Activated naive CD8-positive, alpha-beta T cell treated with anti-CD3 and anti-CD28 coated beads for 36 hours (primary cell): ENCODE measurements at regions not wholly inside any gene's neighbourhood (a gene's known extent, or its start where the extent isn't known, plus 50 kb on each side); places are given as distances from the start of the nearest gene placed in this dataset.
"Not testable (repeated sequence)": the region's sequence is repeated elsewhere in the genome, so short reads cannot be mapped to it uniquely, and the experiment has no call there.

Experiments used
- DNase-seq: peaks from one replicate; pipeline ENCODE4 v3.0.0; 2021
- H3K27ac Mint-ChIP-seq: one replicate; pipeline ENCODE4 v1.8.0; 2022; ENCODE audit warnings: mild to moderate bottlenecking, moderate library complexity, mixed read lengths
- H3K27me3 Mint-ChIP-seq: one replicate; pipeline ENCODE4 v1.8.0; 2022; ENCODE audit warnings: mild to moderate bottlenecking, mixed read lengths
- H3K36me3 Mint-ChIP-seq: one replicate; pipeline ENCODE4 v1.8.0; 2021; ENCODE audit warnings: mild to moderate bottlenecking, mixed read lengths
- H3K4me1 Mint-ChIP-seq: one replicate; pipeline ENCODE4 v1.8.0; 2021; ENCODE audit warnings: mixed read lengths
- H3K4me3 Mint-ChIP-seq: one replicate; pipeline ENCODE4 v1.8.0; 2022; ENCODE audit warnings: mild to moderate bottlenecking, moderate library complexity, mixed read lengths
- H3K9me3 Mint-ChIP-seq: one replicate; pipeline ENCODE4 v1.8.0; 2022; ENCODE audit warnings: mixed read lengths

- no peaks in the 10 kb centered on the region for H3K4me1 Mint-ChIP-seq
- no peak overlapping the region for H3K27ac Mint-ChIP-seq
- H3K36me3 Mint-ChIP-seq = no peaks in the 10 kb centered on the region
- H3K9me3 Mint-ChIP-seq = peaks cover 10% of the 10 kb centered on the region
- H3K4me3 Mint-ChIP-seq = no peak overlapping the region
- DNase-seq = no peak
- no peaks in the 10 kb centered on the region for H3K27me3 Mint-ChIP-seq
These were observed 221.2 kb downstream of the PPP4R3C start for GRCh38 chrX:27241981-27242380.

DNA sequence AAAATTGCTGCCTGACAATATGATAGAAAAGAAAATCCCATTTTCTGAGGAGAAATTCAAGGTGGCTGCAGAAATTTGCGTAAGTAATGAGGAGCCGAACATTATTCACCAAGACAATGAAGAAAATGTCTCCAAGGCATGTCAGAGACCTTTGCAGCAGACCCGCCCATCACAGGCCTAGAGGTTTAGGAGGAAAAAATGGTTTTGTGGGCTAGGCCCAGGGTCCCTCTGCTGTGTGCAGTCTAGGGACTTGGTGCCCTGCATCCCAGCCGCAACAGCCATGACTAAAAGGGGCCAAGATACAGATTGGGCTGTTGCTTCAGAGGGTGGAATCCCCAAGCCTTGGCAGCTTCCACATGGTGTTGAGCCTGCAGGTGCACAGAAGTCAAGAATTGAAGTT is 223.1 kb downstream of the PPP4R3C start:
- H3K9me3 Mint-ChIP-seq, H3K4me3 Mint-ChIP-seq, H3K27ac Mint-ChIP-seq, H3K36me3 Mint-ChIP-seq, DNase-seq, H3K27me3 Mint-ChIP-seq, H3K4me1 Mint-ChIP-seq: not testable (repeated sequence)

DNA sequence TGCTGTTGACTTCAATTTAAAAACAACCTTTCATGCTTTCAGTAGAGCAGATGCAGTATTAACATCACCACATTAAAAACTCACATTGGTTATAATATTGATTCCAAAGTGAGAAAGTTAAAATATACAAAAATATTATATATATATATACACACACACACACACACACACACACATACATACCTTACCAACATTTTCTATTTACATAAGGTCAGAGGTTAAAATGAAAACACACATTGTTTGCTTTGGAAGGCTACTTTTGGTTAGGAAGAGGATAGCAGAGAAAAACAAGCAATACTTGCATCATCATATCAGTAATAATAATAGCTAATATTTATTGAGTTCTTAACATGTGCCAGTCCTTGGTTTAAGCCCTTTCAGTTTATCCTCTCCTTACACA is 226.5 kb downstream of the PPP4R3C start:
- no peak overlapping the region for H3K27ac Mint-ChIP-seq
- H3K27me3 Mint-ChIP-seq = no peaks in the 10 kb centered on the region
- H3K4me3 Mint-ChIP-seq = no peak overlapping the region
- H3K4me1 Mint-ChIP-seq = no peaks in the 10 kb centered on the region
- peaks cover 10% of the 10 kb centered on the region for H3K9me3 Mint-ChIP-seq
- DNase-seq = no peak
- H3K36me3 Mint-ChIP-seq = no peaks in the 10 kb centered on the region

- Mint-ChIP-seq H3K4me3 (no peak overlapping the region), H3K27ac (no peak overlapping the region), H3K36me3 (no peaks in the 10 kb centered on the region), H3K4me1 (no peaks in the 10 kb centered on the region), H3K27me3 (no peaks in the 10 kb centered on the region), H3K9me3 (no peaks in the 10 kb centered on the region)
- no peak for DNase-seq
These were observed 233.4 kb downstream of the PPP4R3C start for GRCh38 chrX:27229721-27230120.

DNA sequence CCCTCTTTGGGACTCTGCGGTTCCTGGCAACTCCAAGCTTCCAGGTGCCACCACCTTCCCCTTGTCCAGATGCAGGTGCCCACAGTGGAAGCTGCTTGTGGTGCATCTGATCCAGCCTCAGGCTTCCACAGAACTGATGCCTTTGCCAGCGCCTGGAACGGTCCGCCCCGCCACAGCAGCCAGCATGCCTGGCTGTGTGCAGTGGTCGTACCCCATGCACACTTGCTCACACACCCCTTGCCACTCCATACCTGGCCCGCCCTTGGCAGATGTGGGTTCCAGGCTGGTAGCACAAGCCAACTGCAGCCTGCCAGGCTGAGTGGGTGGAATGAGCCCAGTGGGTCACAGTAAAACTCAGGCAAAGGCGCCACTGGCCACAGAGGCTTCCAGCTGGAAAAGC is 240.5 kb downstream of the PPP4R3C start:
- DNase-seq = no peak
- no peaks in the 10 kb centered on the region for H3K27me3 Mint-ChIP-seq
- peaks cover 3% of the 10 kb centered on the region for H3K9me3 Mint-ChIP-seq
- no peaks in the 10 kb centered on the region for H3K36me3 Mint-ChIP-seq
- no peak overlapping the region for H3K4me3 Mint-ChIP-seq
- no peaks in the 10 kb centered on the region for H3K4me1 Mint-ChIP-seq
- H3K27ac Mint-ChIP-seq = no peak overlapping the region

DNA sequence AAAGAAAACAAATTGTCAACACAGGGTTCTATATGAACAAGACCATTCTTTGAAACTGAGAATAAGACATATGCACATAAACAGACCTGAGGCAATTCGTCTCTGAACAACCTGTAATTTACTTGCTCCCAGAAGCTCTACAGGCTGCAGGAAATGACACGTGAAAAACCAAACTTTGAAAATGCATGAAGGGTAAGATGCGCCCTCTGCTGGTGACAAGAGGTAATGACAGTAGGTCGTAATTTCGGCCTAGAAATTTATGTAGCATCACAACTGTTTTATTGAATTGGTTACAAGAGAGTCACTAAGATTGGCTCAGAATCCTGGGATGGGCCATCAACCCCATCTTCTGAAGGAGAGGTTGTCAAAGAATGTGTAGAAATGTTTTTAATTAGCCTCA is 276.5 kb downstream of the PPP4R3C start:
- Mint-ChIP-seq H3K9me3 (no peaks in the 10 kb centered on the region), H3K36me3 (no peaks in the 10 kb centered on the region), H3K4me1 (no peaks in the 10 kb centered on the region), H3K4me3 (no peak overlapping the region), H3K27ac (no peak overlapping the region), H3K27me3 (no peaks in the 10 kb centered on the region)
- no peak for DNase-seq

DNA sequence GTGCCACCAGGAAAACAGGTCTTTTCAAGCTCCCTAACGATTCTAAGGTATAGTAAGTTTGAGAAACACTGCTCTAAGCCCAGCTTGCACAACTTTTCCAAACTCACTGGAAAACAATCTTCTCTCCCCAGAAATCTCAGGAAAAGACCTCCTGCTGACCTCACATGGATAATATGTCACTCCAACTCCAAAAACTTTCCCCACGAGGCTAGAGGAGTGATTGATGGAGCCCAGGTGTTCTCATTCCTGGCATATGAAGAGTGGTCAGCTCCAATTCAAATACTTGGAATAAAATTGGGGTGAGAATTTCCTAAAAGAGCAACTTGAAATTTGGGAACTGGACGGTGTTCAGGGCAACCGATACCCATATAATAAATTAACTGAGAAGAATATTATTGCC is 299.9 kb downstream of the PPP4R3C start:
- Mint-ChIP-seq H3K9me3 (peaks cover 2% of the 10 kb centered on the region), H3K27me3 (no peaks in the 10 kb centered on the region), H3K4me1 (no peaks in the 10 kb centered on the region), H3K27ac (no peak overlapping the region), H3K36me3 (no peaks in the 10 kb centered on the region), H3K4me3 (no peak overlapping the region)
- DNase-seq = no peak

GRCh38 chrX:27162496-27162895 is 300.6 kb downstream of the PPP4R3C start:
- Mint-ChIP-seq H3K36me3 (no peaks in the 10 kb centered on the region), H3K4me3 (no peak overlapping the region), H3K4me1 (no peaks in the 10 kb centered on the region), H3K27ac (no peak overlapping the region), H3K9me3 (peaks cover 2% of the 10 kb centered on the region), H3K27me3 (no peaks in the 10 kb centered on the region)
- DNase-seq = no peak

DNA sequence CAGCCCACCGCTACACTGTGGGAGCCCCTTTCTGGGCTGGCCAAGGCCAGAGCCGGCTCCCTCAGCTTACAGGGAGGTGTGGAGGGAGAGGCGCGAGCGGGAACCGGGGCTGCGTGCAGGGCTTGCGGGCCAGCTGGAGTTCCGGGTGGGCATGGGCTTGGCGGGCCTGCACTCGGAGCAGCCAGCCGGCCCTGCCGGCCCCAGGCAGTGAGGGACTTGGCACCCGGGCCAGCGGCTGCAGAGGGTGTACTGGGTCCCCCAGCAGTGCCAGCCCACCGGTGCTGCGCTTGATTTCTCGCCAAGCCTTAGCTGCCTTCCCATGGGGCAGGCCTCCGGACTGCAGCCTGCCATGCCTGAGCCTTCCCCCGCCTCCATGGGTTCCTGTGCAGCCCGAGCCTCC is 306.2 kb downstream of the PPP4R3C start:
- not testable (repeated sequence) for H3K4me3 Mint-ChIP-seq, H3K27me3 Mint-ChIP-seq, H3K4me1 Mint-ChIP-seq, H3K9me3 Mint-ChIP-seq, H3K27ac Mint-ChIP-seq, H3K36me3 Mint-ChIP-seq, DNase-seq

DNA sequence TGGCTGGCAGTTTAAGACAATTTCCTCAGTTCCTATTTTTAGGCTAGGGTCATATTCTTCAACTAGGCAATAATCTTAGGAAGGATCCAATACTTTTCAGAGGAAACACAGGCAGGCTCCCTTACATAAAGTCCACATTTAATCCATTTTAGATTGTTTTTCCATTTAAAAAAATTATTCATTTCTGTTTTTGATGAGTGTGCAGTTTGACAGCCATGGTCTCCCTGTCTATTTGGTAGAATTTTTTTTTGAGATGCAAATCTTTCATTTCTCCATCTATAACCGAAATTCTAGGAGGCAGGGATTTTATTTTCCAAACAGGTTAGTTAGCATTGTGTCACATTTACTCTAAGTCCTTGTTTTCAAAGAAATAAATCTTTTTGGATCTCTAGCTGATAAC is 326.8 kb downstream of the PPP4R3C start:
- no peak for DNase-seq
- Mint-ChIP-seq H3K4me3 (no peak overlapping the region), H3K27me3 (no peaks in the 10 kb centered on the region), H3K9me3 (no peaks in the 10 kb centered on the region), H3K27ac (no peak overlapping the region), H3K36me3 (no peaks in the 10 kb centered on the region), H3K4me1 (no peaks in the 10 kb centered on the region)

GRCh38 chrX:27132862-27133261 is 330.3 kb downstream of the PPP4R3C start:
- no peaks in the 10 kb centered on the region for H3K4me1 Mint-ChIP-seq
- no peak overlapping the region for H3K4me3 Mint-ChIP-seq
- no peaks in the 10 kb centered on the region for H3K27me3 Mint-ChIP-seq
- DNase-seq = no peak
- peaks cover 4% of the 10 kb centered on the region for H3K9me3 Mint-ChIP-seq
- no peak overlapping the region for H3K27ac Mint-ChIP-seq
- no peaks in the 10 kb centered on the region for H3K36me3 Mint-ChIP-seq

GRCh38 chrX:27087176-27087575 is 376.0 kb downstream of the PPP4R3C start:
- not testable (repeated sequence) for DNase-seq, H3K4me3 Mint-ChIP-seq, H3K36me3 Mint-ChIP-seq, H3K27ac Mint-ChIP-seq, H3K4me1 Mint-ChIP-seq, H3K9me3 Mint-ChIP-seq, H3K27me3 Mint-ChIP-seq

- H3K4me1 Mint-ChIP-seq = no peaks in the 10 kb centered on the region
- no peaks in the 10 kb centered on the region for H3K27me3 Mint-ChIP-seq
- H3K4me3 Mint-ChIP-seq = no peak overlapping the region
- no peak for DNase-seq
- no peaks in the 10 kb centered on the region for H3K36me3 Mint-ChIP-seq
- no peaks in the 10 kb centered on the region for H3K9me3 Mint-ChIP-seq
- no peak overlapping the region for H3K27ac Mint-ChIP-seq
These were observed 376.9 kb downstream of the PPP4R3C start for GRCh38 chrX:27086237-27086636.

DNA sequence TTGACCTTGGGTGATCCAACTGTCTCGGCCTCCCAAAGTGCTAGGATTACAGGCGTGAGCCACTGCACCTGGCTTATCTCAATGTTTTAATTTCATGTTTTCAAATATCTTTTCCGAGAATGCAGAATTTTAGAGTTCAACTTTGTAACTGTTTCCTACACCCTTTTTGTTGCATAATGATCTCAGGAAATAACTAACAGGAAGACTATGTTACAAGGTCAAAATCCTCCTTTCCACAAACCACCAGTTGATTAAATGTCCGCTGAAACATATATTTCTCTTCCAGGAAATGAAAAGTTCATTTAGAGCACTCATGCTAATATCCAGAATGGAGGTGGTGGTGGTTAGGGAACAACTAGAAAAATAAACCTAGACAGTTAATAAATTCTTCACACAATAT is 377.8 kb downstream of the PPP4R3C start:
- no peak for DNase-seq
- H3K9me3 Mint-ChIP-seq = no peaks in the 10 kb centered on the region
- no peaks in the 10 kb centered on the region for H3K36me3 Mint-ChIP-seq
- H3K27me3 Mint-ChIP-seq = no peaks in the 10 kb centered on the region
- no peak overlapping the region for H3K4me3 Mint-ChIP-seq
- H3K4me1 Mint-ChIP-seq = no peaks in the 10 kb centered on the region
- H3K27ac Mint-ChIP-seq = no peak overlapping the region

- peaks cover 1% of the 10 kb centered on the region for H3K9me3 Mint-ChIP-seq
- H3K4me1 Mint-ChIP-seq = no peaks in the 10 kb centered on the region
- no peaks in the 10 kb centered on the region for H3K36me3 Mint-ChIP-seq
- H3K27ac Mint-ChIP-seq = no peak overlapping the region
- H3K4me3 Mint-ChIP-seq = no peak overlapping the region
- no peaks in the 10 kb centered on the region for H3K27me3 Mint-ChIP-seq
- no peak for DNase-seq
These were observed 384.8 kb downstream of the PPP4R3C start for GRCh38 chrX:27078371-27078770.

DNA sequence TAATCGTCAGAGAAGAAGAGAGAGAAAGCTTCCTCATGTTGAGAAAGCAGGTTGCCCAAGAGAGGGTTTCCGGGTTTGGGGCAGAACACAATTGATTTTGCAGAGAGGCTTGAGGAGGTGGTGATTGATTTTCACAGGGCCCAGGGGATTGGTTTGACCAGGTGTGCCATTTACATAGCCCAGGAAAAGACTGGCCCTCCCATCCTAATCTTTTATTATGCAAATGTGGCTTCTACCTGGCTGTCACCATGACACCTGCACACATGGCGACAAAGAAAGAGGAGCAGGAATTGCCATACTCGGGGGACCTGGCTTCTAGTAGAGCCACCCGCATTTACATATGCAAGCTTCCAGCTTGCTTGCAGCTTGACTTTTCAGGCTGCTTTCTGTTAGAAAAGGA is 405.3 kb downstream of the PPP4R3C start:
- no peaks in the 10 kb centered on the region for H3K36me3 Mint-ChIP-seq
- DNase-seq = no peak
- no peak overlapping the region for H3K27ac Mint-ChIP-seq
- no peak overlapping the region for H3K4me3 Mint-ChIP-seq
- H3K4me1 Mint-ChIP-seq = no peaks in the 10 kb centered on the region
- H3K9me3 Mint-ChIP-seq = peaks cover 1% of the 10 kb centered on the region
- H3K27me3 Mint-ChIP-seq = no peaks in the 10 kb centered on the region

GRCh38 chrX:27039332-27039731 is 423.8 kb downstream of the PPP4R3C start:
- no peaks in the 10 kb centered on the region for H3K36me3 Mint-ChIP-seq
- H3K4me3 Mint-ChIP-seq = no peak overlapping the region
- H3K27me3 Mint-ChIP-seq = no peaks in the 10 kb centered on the region
- no peaks in the 10 kb centered on the region for H3K4me1 Mint-ChIP-seq
- no peak for DNase-seq
- H3K9me3 Mint-ChIP-seq = no peaks in the 10 kb centered on the region
- no peak overlapping the region for H3K27ac Mint-ChIP-seq
